Activated CD8-positive, alpha-beta T cell treated with anti-CD3 and anti-CD28 coated beads, Interleukin-2, amount 10 ng/mL, durations not matched to agents 7 days and 5 days (primary cell): ENCODE measurements at regions not wholly inside any gene's neighbourhood (a gene's known extent, or its start where the extent isn't known, plus 50 kb on each side); places are given as distances from the start of the nearest gene placed in this dataset.
"Not testable (repeated sequence)": the region's sequence is repeated elsewhere in the genome, so short reads cannot be mapped to it uniquely, and the experiment has no call there.

Experiments used
- ATAC-seq: fragments of 150-1000 bp; cut with Tn5 transposase; one replicate; pipeline ENCODE4 v1.10.0; 2021; ENCODE audit warnings: moderate library complexity
- CTCF ChIA-PET: fragments of 350-600 bp; sonication (Branson Sonifier 250); formaldehyde crosslinking; loops from one replicate; lab custom pipeline; 2021; ENCODE audit warnings: antibody characterized with exemption; lab: Charles Lee
- POLR2A ChIA-PET: fragments of 350-600 bp; sonication (Branson Sonifier 250); formaldehyde crosslinking; loops from one replicate; lab custom pipeline; 2021; ENCODE audit warnings: antibody characterized with exemption; lab: Charles Lee
- DNase-seq: peaks from one replicate; pipeline ENCODE4 v3.0.0-alpha.2; 2020
- H3K27ac Mint-ChIP-seq: one replicate; pipeline ENCODE4 v1.8.0; 2021; ENCODE audit warnings: mild to moderate bottlenecking, mixed read lengths
- H3K27me3 Mint-ChIP-seq: one replicate; pipeline ENCODE4 v1.8.0; 2021; ENCODE audit warnings: low read depth, mixed read lengths
- H3K36me3 Mint-ChIP-seq: one replicate; pipeline ENCODE4 v1.8.0; 2021; ENCODE audit warnings: low read depth, mixed read lengths
- H3K4me1 Mint-ChIP-seq: one replicate; pipeline ENCODE4 v1.8.0; 2021; ENCODE audit warnings: low read depth, mixed read lengths
- H3K4me3 Mint-ChIP-seq: one replicate; pipeline ENCODE4 v1.8.0; 2021; ENCODE audit warnings: mild to moderate bottlenecking, mixed read lengths
- H3K9me3 Mint-ChIP-seq: one replicate; pipeline ENCODE4 v1.8.0; 2022; ENCODE audit warnings: mixed read lengths; ENCODE audit not compliant: insufficient read depth

GRCh38 chr2:125313806-125314205, 1288.7 kb downstream of the CNTNAP5 start:
- Mint-ChIP-seq H3K4me3 (no peak overlapping the region), H3K27ac (no peak overlapping the region), H3K27me3 (no peaks in the 10 kb centered on the region), H3K9me3 (peaks cover 10% of the 10 kb centered on the region), H3K4me1 (no peaks in the 10 kb centered on the region), H3K36me3 (no peaks in the 10 kb centered on the region)
- ChIA-PET CTCF (no interaction called here), POLR2A (no interaction called here)
- DNase-seq, result no peak
- ATAC-seq, result no peak

DNA sequence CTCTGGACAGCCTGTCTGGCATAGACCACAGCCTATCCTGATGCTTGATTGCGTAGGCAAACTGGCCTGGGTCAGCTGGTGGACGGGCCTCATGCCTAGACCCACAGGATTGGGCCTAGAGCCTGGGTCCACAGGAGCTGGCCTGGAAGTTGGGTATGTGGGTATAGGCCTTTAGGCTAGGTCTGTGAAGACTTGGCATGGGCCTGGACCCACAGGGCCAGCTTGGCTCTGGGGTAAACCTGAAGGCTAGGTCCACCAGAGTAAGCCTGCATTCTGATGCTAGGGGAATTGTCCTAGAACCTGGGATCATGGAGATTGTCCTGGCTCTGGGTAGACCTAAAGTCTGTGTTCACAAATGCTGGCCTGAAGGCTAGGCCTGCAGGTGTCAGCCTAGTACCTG, 1293.7 kb downstream of the CNTNAP5 start:
- Mint-ChIP-seq H3K9me3 (peaks cover 8% of the 10 kb centered on the region), H3K27ac (no peak overlapping the region), H3K36me3 (no peaks in the 10 kb centered on the region), H3K4me3 (no peak overlapping the region), H3K4me1 (no peaks in the 10 kb centered on the region), H3K27me3 (no peaks in the 10 kb centered on the region)
- DNase-seq (no peak), ATAC-seq (no peak)
- ChIA-PET CTCF (no interaction called here), POLR2A (no interaction called here)

- DNase-seq (no peak), ATAC-seq (no peak)
- POLR2A ChIA-PET, result no interaction called here
- Mint-ChIP-seq H3K36me3 (no peaks in the 10 kb centered on the region), H3K27me3 (no peaks in the 10 kb centered on the region), H3K4me3 (no peak overlapping the region), H3K4me1 (no peaks in the 10 kb centered on the region), H3K27ac (no peak overlapping the region), H3K9me3 (peaks cover 7% of the 10 kb centered on the region)
- CTCF ChIA-PET, result no interaction called here
Observed at GRCh38 chr2:125324273-125324672, 1299.2 kb downstream of the CNTNAP5 start.

- H3K4me1 Mint-ChIP-seq, result no peaks in the 10 kb centered on the region
- no peak overlapping the region for H3K27ac Mint-ChIP-seq
- ChIA-PET POLR2A (no interaction called here), CTCF (no interaction called here)
- H3K27me3 Mint-ChIP-seq, result no peaks in the 10 kb centered on the region
- H3K4me3 Mint-ChIP-seq, result no peak overlapping the region
- ATAC-seq (no peak), DNase-seq (no peak)
- no peaks in the 10 kb centered on the region for H3K36me3 Mint-ChIP-seq
- peaks cover 8% of the 10 kb centered on the region for H3K9me3 Mint-ChIP-seq
Observed at GRCh38 chr2:125330133-125330532, 1305.0 kb downstream of the CNTNAP5 start.

GRCh38 chr2:125341353-125341752, 1314.6 kb upstream of the GYPC start:
- Mint-ChIP-seq H3K27me3 (no peaks in the 10 kb centered on the region), H3K27ac (no peak overlapping the region), H3K36me3 (no peaks in the 10 kb centered on the region), H3K4me3 (no peak overlapping the region), H3K4me1 (no peaks in the 10 kb centered on the region), H3K9me3 (peaks cover 3% of the 10 kb centered on the region)
- ATAC-seq (no peak), DNase-seq (no peak)
- ChIA-PET POLR2A (no interaction called here), CTCF (no interaction called here)

DNA sequence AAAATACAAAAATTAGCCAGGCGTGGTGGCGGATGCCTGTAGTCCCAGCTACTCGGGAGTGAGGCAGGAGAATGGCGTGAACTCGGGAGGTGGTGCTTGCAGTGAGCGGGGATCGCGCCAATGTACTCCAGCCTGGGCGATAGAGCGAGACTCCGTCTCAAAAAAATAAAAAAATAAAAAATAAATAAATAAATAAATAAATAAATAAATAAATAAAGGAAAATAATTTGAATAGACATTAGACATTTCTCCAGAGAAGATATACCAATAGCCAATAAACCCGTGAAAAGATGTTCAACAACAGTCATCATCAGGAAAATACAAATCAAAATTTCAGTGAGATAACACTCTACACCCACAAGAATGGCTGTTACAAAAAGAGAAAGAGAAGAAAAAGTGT, 1302.4 kb upstream of the GYPC start:
- POLR2A ChIA-PET, H3K4me3 Mint-ChIP-seq, ATAC-seq, DNase-seq, CTCF ChIA-PET, H3K36me3 Mint-ChIP-seq, H3K4me1 Mint-ChIP-seq, H3K27me3 Mint-ChIP-seq, H3K27ac Mint-ChIP-seq: not testable (repeated sequence)
- H3K9me3 Mint-ChIP-seq, result peaks cover 16% of the 10 kb centered on the region

DNA sequence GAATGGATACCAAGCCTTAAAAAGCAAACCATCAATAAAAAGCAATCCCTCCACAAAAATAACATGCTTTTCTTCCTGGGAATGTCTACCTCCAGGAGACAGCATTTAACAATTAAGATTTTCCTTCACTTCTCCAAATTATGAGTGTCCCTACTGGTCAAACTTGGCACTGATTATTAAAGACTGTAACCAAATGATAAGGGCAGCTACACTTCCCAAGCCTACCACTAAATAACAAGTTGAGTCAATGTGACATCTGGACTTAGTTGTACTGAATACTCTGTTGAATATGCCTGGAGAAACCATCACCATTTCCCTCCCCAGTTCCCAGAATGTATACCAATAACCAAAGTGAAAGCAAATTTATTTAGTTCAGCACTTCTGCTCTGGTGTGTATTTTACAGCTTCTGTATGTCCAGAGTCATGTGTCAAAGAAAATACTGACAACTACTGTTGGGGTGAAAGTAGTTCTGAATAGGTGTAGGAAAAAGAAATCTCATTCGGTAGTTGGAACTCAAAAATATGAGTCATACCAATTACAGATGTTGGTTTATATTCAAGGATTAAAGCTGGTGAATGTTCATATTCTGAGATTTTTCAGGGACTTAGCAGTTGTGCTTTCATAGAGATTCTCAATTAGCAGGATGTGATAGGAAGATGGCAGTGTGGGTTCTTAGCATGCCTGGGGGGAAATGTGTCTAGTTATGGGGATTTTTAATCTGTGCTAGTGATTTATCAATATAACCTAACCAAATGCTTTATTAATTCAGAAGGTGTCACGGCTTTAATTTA, 1291.6 kb upstream of the GYPC start:
- Mint-ChIP-seq H3K4me1 (no peaks in the 10 kb centered on the region), H3K36me3 (no peaks in the 10 kb centered on the region), H3K27ac (no peak overlapping the region), H3K9me3 (peaks cover 13% of the 10 kb centered on the region), H3K27me3 (no peaks in the 10 kb centered on the region), H3K4me3 (no peak overlapping the region)
- POLR2A ChIA-PET, result no interaction called here
- DNase-seq (no peak), ATAC-seq (no peak)
- CTCF ChIA-PET, result no interaction called here

DNA sequence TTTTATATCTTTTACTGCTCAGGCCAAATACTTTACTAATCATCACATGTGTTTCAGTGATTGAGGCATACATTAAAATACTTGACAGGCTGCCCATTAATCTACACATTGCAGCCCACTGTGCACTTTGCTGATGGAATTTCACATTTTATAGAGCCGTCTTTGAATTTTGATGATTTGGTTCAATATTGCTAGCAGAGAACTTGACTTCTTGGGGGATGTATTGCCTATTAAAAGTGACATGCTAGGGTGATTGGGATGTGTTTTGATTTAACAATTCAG, 1291.0 kb upstream of the GYPC start:
- DNase-seq (no peak), ATAC-seq (no peak)
- Mint-ChIP-seq H3K4me1 (no peaks in the 10 kb centered on the region), H3K4me3 (no peak overlapping the region), H3K27me3 (no peaks in the 10 kb centered on the region), H3K9me3 (peaks cover 13% of the 10 kb centered on the region), H3K27ac (no peak overlapping the region), H3K36me3 (no peaks in the 10 kb centered on the region)
- ChIA-PET POLR2A (no interaction called here), CTCF (no interaction called here)

- H3K36me3 Mint-ChIP-seq, result no peaks in the 10 kb centered on the region
- POLR2A ChIA-PET, result no interaction called here
- peaks cover 3% of the 10 kb centered on the region for H3K9me3 Mint-ChIP-seq
- CTCF ChIA-PET, result no interaction called here
- no peak overlapping the region for H3K4me3 Mint-ChIP-seq
- no peak for DNase-seq
- ATAC-seq, result no peak
- H3K27ac Mint-ChIP-seq, result no peak overlapping the region
- no peaks in the 10 kb centered on the region for H3K4me1 Mint-ChIP-seq
- H3K27me3 Mint-ChIP-seq, result no peaks in the 10 kb centered on the region
Observed at GRCh38 chr2:125371867-125372266, 1284.1 kb upstream of the GYPC start.

GRCh38 chr2:125373293-125373692, 1282.7 kb upstream of the GYPC start:
- Mint-ChIP-seq H3K27me3 (no peaks in the 10 kb centered on the region), H3K4me1 (no peaks in the 10 kb centered on the region), H3K4me3 (no peak overlapping the region), H3K36me3 (no peaks in the 10 kb centered on the region), H3K9me3 (peaks cover 3% of the 10 kb centered on the region), H3K27ac (no peak overlapping the region)
- ChIA-PET POLR2A (no interaction called here), CTCF (no interaction called here)
- ATAC-seq, result no peak
- no peak for DNase-seq

DNA sequence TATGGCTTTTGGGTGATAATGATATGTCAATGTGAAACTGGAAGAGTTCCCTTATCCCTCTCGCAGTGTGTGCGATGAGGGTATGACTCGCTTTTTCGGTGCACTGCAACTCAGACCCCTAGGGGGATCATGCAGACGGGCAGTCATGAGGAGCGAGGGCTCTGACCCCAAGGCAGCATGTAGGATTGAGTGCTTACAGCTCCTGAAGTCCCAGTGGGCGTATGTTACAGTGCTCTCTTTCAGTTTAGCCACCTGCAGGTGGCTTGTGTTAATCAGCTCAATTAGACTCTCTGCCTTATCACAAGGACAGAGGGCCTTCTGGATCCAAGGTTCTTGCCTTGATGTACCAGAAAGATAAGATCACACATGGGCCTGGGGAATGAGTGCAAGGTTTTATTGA, 1269.9 kb upstream of the GYPC start:
- H3K27ac Mint-ChIP-seq, result no peak overlapping the region
- H3K27me3 Mint-ChIP-seq, result no peaks in the 10 kb centered on the region
- no peak overlapping the region for H3K4me3 Mint-ChIP-seq
- ATAC-seq (no peak), DNase-seq (no peak)
- no peaks in the 10 kb centered on the region for H3K4me1 Mint-ChIP-seq
- H3K36me3 Mint-ChIP-seq, result no peaks in the 10 kb centered on the region
- H3K9me3 Mint-ChIP-seq, result peaks cover 5% of the 10 kb centered on the region
- ChIA-PET POLR2A (no interaction called here), CTCF (no interaction called here)

DNA sequence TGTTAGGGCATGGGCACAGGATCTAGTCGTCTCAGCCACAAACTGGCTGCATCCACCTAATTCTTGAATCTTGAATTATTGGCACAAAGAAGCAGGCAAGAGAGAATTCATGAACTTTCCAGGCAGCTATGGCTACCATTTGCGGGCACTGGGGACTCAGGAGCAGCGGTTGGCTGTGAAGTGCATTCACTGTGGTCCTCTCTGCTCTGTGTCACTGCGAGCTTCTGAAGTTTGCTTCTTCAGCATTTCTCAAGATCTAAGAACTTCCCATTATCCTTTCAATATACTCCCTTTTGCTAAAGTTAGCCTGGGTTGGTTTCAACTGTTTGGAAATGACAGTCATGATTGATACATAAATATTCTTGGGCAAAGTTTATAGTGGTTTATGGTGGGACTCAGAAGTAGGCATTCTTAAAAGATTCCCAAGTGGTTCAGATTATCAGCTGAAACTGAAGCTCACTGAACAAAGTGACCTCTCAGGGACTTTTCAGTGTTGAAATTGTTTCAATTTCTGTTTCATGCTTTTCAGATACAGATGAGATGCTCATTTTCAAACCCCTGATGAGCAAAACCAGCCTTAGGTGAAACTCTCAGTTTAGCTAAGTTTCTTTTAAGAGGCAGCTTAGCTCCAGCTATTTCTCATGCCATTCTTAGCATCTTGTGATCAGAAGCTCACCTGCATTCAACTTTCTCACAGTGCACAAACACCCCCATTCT, 1258.3 kb upstream of the GYPC start:
- H3K27ac Mint-ChIP-seq, result no peak overlapping the region
- no peaks in the 10 kb centered on the region for H3K4me1 Mint-ChIP-seq
- no peaks in the 10 kb centered on the region for H3K27me3 Mint-ChIP-seq
- H3K36me3 Mint-ChIP-seq, result no peaks in the 10 kb centered on the region
- ATAC-seq (no peak), DNase-seq (no peak)
- CTCF ChIA-PET, result no interaction called here
- H3K9me3 Mint-ChIP-seq, result no peaks in the 10 kb centered on the region
- H3K4me3 Mint-ChIP-seq, result no peak overlapping the region
- POLR2A ChIA-PET, result no interaction called here
